HUDEP-2 (cell line): ENCODE measurements at regions not wholly inside any gene's neighbourhood (a gene's known extent, or its start where the extent isn't known, plus 50 kb on each side); places are given as distances from the start of the nearest gene placed in this dataset.

Source experiments
- DNase-seq, 76 experiments: peaks; one replicate each; lab custom pipeline; 2025; ENCODE audit not compliant: unreplicated experiment in 76 of 76; lab: John Stamatoyannopoulos, UW

GRCh38 chr4:18938343-18939099, 917.0 kb upstream of the LCORL start:
- DNase-seq = no peak

DNA sequence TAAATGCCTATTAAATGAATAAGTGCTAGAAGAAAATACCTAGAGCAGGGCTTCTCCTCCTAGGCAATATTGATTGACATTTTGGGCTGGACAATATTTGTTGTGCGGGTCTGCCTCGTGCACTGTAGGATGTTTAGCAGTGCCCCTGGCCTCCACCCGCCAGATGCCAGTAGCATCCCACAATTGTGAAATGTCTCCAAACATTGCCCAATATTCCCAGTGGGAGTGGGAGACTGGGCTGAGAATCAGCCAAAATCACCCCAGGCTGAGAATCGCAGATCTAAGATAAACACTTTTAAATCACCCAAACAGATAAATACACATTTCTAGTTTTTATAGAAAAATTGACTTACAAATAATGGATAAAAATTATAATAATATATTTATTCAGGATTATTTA, 916.2 kb upstream of the LCORL start:
- no peak for DNase-seq

DNA sequence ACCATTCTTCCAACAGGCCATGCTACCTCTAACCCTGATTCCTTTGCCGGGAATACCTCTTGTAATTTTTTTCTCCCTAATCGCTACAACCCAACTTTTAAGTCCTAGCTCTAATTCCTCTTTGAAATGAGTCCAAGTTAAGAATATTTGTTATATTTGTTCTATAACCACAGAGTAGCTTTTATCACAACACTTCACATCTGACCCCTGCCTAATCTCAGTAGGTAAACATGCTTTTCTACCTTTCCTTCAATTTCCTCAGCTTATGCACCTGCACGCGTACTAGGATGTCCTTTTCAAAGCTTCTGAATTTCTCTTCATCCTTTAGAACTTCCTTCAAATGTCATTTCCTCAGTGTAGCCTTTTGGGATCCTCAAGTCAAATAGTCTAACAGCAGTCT, 915.5 kb upstream of the LCORL start:
- no peak for DNase-seq

- DNase-seq = no peak
These were observed 914.2 kb upstream of the LCORL start for GRCh38 chr4:18935659-18936345.

DNA sequence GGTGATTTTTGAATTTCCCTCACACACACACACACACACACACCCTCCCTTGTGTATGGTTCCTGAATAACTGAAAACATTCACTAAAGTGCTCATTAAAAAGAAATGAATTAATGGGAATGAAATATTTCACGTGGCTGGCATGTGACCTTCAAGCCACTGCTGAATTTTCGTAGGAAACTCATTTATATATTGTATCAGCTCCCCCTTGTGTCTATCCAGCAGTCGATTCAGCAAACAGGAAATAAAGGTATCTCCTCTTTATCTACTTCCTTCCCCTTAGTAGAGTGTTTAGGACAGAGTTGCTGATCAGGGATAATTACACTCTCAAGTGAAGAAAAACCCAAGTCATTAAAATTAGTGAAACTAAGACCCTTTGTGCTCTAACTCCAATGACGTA, 912.6 kb upstream of the LCORL start:
- DNase-seq = no peak

- DNase-seq = no peak
These were observed 911.3 kb upstream of the LCORL start for GRCh38 chr4:18932730-18933339.

DNA sequence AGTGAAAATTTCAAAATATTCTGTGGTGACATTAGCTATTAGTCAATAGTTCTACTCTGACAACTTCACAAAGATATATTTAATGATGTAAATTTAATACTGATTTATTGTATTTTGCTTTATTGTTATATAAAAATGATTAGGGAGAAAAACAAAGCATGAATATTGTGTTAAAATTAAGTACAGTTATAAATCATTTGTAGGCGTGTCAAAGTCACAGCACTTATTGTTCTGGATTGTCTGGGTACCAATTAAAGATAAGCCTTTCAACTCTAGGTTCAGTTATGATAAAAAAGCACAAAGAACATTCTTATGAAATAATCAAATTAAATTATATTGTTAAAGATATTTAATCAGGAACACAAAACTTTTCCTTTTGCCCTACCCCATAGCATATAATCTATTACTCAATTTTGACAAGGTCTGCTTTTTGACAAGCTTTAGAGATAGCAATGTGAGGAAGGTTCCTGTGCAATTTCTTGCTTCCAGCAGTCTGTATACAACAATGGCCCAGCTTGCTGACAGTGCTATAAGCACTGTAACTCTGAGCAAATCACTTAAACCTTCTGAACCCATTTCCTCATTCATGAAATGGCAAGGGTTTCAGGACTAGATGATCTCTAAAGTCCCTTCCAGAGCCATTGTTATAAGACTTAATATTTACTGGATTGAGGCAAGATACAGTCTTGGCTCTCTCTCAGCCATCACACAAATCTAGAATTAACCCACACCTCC, 910.3 kb upstream of the LCORL start:
- DNase-seq = no peak

- no peak for DNase-seq
These were observed 908.9 kb upstream of the LCORL start for GRCh38 chr4:18930487-18930886.

DNA sequence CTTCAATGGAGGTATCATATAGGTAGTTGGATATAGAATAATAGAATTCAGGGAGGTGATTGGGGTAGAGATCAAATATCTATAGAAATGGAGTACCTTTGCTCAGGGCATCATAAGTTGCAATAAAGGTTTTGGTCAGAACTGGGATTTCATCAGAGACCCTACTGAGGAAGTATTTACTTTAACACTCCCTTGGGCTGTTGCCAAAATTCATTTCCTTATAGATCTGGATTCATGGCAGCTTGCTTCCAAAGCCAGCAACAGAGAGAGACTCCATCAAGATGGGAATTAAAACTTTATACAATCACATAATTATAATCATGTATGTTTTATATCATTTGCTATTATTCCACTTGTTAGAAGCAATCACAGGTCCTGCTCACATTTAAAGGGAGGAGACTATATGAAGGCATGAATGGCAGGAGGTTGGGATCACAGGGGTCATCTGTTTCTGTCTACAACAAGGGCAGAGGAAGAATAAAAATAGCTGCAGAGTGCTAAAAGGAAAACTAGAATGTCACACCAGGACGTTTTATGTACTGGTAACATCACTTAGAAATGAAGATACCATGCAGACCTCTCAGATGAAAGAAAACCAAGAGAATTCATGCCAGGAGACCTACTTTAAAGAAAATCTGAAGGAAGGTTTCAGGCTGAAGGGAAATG, 902.1 kb upstream of the LCORL start:
- DNase-seq = no peak

DNA sequence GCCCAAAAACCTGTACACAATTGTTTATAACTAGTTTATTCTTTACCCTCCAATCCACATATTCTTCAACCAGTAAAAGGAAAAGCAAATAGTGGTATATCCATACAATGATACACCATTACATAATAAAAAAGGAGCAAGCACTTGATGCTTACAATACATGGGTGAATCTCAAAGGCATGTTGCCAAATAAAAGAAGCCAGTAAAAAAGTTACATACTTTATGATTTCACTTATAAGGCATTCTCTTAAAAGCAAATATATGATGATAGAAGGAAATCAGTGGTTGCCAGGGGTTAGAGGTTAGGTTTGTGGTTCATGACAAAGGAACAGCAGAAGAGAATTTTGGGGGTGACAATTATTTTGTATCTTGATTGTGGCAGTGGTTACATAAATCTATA, 896.1 kb upstream of the LCORL start:
- DNase-seq = no peak

DNA sequence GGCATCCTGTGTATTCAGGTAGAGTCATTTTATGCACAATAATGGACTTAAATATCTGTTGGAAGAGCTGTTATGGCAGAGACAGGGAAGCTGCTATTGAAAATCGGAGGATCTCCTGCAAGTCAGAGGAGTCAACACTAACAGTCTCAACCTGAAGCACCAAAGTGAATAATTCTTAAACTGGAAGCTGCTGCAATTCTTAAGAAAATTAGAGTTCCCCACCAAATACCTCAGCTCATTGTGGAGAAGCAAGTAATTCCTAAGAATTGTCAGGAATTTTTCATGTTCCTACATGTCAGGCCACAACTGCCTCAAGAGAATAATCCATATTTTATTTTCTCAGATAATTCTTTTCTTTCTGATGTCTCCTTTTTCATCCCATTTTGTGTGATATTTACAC, 892.6 kb upstream of the LCORL start:
- DNase-seq = no peak

DNA sequence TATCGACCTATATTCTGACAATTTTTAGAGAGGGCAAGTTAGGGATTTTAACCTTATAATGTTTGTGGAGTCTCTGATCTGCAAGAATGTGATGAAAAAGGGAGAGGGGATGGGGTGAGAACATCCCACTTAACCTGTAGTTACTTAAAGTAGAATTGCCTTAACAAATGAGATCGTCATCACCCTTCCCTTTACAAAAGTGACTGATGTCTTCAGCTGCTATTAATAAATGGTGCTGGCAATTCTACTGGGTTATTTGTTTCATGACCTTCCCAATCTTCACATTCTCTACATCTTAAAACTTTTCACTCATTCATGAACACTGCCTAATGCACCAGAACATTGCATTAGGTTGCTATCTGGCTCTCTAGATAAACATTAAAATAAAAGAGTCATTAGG, 873.4 kb upstream of the LCORL start:
- no peak for DNase-seq

DNA sequence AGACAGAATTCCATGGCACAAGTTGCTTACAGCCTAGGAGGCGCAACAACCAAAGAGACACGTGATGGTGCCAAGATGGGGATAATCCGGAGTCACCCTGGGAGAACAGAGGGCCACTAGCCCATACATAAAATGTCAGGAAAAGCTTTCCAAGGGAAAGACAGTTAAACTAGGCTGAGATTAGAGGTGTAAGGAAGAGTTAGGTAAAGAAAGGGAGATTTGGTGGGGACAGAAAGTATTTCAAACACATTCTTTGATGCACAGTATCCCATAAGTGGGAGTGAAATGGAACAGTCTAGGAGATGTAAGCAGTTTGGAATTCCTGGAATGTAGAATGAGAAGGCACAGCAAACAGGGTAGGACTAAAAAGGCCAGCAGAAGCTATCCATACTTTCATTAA, 860.9 kb upstream of the LCORL start:
- DNase-seq = no peak

DNA sequence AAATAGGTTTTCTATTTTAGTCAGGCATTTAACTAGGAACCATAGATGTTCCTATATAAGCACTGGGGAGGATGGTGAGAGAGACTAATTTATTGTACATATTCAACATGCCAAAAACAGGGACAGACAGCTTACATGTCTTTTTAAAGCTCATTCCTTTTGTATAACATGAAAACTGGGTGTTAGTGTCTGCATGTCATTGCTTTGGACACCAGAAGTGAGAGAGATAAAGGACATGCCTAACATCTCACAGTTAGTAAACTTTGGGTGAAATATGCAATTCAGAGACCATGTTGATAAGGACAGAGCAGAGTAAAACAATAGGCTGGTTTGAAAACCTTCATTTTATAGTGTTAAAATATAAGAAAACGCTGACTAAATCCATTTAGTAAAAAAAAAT, 860.0 kb upstream of the LCORL start:
- no peak for DNase-seq

GRCh38 chr4:18880871-18881270, 859.3 kb upstream of the LCORL start:
- DNase-seq = no peak

DNA sequence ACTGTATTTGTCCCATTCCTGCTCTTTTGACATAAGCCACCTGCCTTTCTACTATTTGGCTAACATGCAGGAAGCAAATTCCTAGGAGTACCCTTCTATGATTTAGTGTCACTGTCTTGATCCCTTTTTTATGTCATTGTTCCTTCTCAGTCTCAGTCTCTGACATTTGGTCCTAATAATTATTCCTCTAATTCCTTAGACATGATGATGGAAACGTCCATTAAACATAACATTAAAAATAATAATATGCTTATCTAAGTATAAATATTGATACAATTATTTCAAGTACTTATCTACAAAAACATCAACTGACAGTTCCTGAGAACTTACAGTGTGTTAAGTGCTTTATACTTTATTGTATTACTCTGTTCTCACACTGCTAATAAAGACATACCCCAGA, 857.0 kb upstream of the LCORL start:
- DNase-seq = no peak

GRCh38 chr4:18869166-18869565, 847.6 kb upstream of the LCORL start:
- DNase-seq = no peak

DNA sequence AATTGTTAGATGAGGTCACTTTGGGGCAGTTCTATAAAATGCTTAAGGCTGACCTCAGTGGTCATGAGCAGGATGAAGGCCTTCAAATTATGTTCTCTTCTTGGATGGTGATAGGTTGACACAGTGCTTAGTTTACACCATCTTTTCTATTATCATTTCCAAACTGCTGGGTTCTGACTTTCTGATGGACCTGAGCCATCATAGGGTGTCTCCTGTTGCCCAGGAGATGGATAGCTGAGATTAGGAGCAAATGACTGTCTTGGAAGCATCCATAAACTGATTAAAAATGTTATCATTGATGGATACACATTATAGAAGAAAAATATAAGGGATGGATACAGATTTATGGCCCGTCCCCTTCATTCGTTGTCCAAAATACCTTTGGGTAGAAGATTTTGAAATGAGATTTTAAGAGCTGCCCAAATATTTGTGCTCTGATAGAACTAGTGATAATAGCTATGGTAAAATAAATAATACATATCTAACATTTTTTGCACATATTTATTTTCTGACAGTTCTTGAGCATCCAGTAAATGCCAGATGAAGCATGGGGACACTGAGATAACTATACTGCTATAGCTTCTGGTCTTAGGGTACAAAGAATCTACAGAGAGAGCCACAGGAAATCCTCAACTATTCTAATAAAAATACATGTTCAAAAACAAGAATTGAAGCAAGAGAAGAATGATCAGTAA, 839.4 kb upstream of the LCORL start:
- DNase-seq = no peak

DNA sequence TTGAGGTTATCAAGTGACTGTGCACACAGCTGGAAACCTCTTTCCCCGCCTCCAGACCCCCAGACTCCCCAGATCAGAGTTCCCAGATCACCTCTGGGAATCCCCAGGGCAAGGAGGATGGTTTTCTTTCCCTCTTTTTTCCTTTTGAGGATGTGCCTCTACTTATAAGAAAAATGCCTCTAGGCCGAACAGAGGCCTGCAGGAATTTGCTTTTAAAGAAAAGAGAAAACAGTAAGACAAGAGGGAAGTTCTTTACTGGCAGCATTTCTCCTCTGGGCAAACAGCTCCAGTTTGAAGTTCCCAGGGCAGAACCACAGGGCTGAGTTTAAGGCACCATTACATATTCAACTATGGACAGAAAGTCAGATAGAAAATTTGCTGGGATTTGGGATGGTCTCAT, 837.9 kb upstream of the LCORL start:
- DNase-seq = no peak

GRCh38 chr4:18858229-18858922, 836.8 kb upstream of the LCORL start:
- DNase-seq = no peak
